ENCODE measurements at regions not wholly inside any gene's neighbourhood (a gene's known extent, or its start where the extent isn't known, plus 50 kb on each side); places are given as distances from the start of the nearest gene placed in this dataset.

- TF ChIP-seq YY1 (IDR thresholded peaks at IDR 0.05; ENCODE audit: insufficient read depth, insufficient read length): no peak
- no peak for TF ChIP-seq SUZ12 (IDR thresholded peaks at IDR 0.05; ENCODE audit: extremely low read depth, insufficient read depth, insufficient read length)
- no peak for TF ChIP-seq ZNF274 (IDR thresholded peaks at IDR 0.05; ENCODE audit: low read depth, low read length)
Measured at GRCh38 chr12:103102225-103102744, 144.8 kb downstream of the ASCL1 start.

All from NT2/D1 (cell line).